Esophagus muscularis mucosa (tissue), 4 donors: ENCODE measurements at regions not wholly inside any gene's neighbourhood (a gene's known extent, or its start where the extent isn't known, plus 50 kb on each side); places are given as distances from the start of the nearest gene placed in this dataset.

ENCODE experiments used
- EP300 ChIP-seq: sonication (generic); formaldehyde crosslinking; IDR thresholded peaks from one replicate; pipeline ENCODE4 v1.6.1; 2017; ENCODE audit warnings: antibody characterized with exemption
- POLR2A ChIP-seq: fragments of 450-650 bp; IDR thresholded peaks from one replicate; pipeline ENCODE4 v1.6.1; 2017; ENCODE audit warnings: antibody characterized with exemption, moderate library complexity, mild to moderate bottlenecking, low read depth
- POLR2AphosphoS5 ChIP-seq, 2 donors: sonication (generic); formaldehyde crosslinking; IDR thresholded peaks; one replicate each; pipeline ENCODE4 v1.6.1; 2017; ENCODE audit warnings: antibody characterized with exemption in 2 of 2
- TF ChIP-seq, protein P1 (sequence below), 3 experiments: fragments of 200-600 bp in 2 of 3; fragments of 450-650 bp in 1 of 3; sonication (generic) in 2 of 3; IDR thresholded peaks; one replicate each; pipeline ENCODE4 v1.5.1; 2017 to 2019; ENCODE audit warnings: antibody characterized with exemption in 3 of 3, mild to moderate bottlenecking in 2 of 3, moderate library complexity in 1 of 3

DNA sequence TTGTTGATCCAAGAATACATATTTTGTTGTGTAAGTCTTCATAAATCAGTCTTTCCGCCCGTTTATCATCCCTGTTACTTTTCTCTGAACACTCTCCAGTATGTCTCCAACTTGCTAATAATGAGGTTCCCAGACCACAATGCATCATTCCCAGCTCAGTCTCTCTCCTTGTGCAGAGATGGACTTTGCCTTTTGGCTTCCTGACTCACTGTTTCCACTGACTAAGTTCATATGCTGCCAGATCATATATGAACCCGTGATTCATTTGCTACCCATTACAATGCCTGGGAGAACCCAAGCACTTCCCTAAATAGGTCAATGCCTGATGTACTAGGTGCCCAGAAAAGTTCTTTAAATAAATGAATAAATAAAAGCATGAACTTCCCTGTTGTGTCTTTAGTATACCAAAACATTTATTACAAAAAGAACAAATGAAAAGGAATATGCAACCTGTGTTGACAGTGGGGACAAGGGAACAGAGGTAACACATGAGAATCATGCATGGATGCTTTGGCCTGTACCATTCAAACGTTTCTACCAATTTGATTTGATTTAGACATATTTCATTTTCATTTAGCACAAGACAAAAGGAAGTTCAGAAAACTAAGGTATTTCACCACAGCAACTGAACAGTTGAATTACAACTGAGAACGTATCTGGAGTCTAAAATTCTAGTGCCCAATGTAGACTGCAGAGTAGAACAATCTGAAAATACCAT is 215.4 kb upstream of the HNRNPA3 start:
- TF ChIP-seq, protein P1, sequence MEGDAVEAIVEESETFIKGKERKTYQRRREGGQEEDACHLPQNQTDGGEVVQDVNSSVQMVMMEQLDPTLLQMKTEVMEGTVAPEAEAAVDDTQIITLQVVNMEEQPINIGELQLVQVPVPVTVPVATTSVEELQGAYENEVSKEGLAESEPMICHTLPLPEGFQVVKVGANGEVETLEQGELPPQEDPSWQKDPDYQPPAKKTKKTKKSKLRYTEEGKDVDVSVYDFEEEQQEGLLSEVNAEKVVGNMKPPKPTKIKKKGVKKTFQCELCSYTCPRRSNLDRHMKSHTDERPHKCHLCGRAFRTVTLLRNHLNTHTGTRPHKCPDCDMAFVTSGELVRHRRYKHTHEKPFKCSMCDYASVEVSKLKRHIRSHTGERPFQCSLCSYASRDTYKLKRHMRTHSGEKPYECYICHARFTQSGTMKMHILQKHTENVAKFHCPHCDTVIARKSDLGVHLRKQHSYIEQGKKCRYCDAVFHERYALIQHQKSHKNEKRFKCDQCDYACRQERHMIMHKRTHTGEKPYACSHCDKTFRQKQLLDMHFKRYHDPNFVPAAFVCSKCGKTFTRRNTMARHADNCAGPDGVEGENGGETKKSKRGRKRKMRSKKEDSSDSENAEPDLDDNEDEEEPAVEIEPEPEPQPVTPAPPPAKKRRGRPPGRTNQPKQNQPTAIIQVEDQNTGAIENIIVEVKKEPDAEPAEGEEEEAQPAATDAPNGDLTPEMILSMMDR (IDR thresholded peaks at IDR 0.05) = no peak
- TF ChIP-seq POLR2A (no peak), EP300 (no peak), POLR2AphosphoS5 (IDR thresholded peaks at IDR 0.05) (no peak)
